HG02970 (cell line): ENCODE measurements at regions not wholly inside any gene's neighbourhood (a gene's known extent, or its start where the extent isn't known, plus 50 kb on each side); places are given as distances from the start of the nearest gene placed in this dataset.
"Not testable (repeated sequence)": the region's sequence is repeated elsewhere in the genome, so short reads cannot be mapped to it uniquely, and the experiment has no call there.

ENCODE experiments used
- ATAC-seq: cut with Tn5 transposase; IDR thresholded peaks from one replicate; pipeline ENCODE4 v1.9.1; 2021; ENCODE audit warnings: mild to moderate bottlenecking, moderate library complexity, moderate number of reproducible peaks; ENCODE audit not compliant: unreplicated experiment, low FRiP score

DNA sequence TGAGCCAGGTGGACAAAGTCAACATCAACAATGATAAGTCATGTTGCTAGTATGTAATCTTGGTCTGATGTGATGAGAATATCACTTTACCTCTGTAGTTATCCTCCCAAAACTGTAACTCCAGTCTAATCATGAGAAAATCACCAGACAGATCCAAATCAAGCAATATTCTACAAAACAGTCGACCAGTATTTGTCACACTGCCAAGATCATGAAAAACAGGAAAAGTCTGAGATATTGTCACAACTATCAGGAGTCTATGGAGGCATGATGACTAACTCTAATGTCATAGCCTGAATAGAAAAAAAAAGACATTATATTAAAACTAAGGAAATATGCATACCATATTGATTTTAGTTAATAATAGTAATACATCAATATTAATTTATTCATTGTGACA lies 1883.3 kb upstream of the CELF4 start:
- no peak for ATAC-seq

DNA sequence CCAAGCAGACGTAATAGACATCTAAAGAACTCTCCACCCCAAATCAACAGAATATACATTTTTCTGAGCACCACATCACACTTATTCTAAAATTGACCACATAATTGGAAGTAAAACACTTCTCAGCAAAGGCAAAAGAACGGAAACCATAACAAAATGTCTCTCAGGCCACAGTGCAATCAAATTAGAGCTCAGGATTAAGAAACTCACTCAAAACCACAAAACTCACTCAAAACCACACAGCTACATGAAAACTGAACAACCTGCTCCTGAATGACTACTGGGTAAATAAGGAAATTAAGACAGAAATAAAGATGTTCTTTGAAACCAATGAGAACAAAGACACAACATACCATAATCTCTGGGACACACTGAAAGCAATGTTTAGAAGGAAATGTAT lies 1879.4 kb upstream of the CELF4 start:
- ATAC-seq: not testable (repeated sequence)

DNA sequence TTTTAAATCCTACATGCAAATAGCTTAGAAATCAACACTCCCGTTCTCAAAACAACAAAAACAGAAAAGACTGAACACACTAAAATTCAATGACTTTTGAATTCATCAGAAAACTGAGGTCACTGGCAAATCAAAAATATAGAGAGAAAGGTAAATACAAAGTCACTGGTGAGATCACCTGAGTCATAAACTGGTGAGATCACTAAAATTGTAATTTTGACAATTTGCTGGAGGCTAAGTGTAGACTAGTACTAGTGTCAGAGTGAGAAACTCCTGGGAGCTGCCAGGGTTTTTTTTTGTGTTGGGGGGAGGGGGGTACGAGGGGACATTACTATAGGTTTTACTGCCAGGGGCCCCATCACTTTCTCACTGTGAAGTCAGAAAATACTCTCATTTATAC lies 1876.0 kb upstream of the CELF4 start:
- ATAC-seq: no peak

DNA sequence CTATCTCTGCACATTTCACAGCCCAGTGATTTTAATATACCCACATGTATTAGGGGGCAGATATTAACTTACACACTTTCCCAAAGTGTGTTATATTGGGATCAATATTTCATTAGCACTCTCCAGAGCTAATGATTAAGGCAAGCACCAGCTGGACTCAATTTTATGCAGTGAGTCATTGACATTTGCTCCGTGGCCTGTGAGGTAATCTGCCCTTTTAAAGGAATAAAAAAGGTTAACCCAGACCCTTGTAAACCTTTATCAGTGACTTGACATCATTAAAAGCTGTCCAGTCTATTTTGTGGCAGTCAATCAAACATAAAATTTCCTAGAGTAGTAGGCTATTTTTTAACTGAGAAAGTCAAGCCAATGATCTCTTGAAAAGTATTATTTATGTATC lies 1870.4 kb upstream of the CELF4 start:
- no peak for ATAC-seq

DNA sequence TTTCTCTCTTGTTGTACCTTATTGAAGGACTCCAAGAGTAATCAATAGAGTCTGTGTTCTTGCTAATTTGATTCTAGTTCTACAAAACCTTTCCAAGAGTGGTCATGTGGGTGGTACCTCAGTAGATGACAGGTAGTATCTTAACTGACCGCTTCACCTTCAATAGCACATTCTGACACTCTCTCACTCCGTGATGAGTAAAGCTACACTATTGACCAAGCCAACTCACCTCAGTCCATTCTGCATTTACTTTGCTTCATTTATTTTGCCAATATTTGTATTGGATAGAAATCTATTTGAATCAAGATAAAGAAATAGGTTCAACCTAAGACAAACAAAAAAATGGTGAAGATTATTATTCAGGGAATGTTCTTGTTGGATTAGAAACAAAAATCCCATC lies 1869.6 kb upstream of the CELF4 start:
- no peak for ATAC-seq

DNA sequence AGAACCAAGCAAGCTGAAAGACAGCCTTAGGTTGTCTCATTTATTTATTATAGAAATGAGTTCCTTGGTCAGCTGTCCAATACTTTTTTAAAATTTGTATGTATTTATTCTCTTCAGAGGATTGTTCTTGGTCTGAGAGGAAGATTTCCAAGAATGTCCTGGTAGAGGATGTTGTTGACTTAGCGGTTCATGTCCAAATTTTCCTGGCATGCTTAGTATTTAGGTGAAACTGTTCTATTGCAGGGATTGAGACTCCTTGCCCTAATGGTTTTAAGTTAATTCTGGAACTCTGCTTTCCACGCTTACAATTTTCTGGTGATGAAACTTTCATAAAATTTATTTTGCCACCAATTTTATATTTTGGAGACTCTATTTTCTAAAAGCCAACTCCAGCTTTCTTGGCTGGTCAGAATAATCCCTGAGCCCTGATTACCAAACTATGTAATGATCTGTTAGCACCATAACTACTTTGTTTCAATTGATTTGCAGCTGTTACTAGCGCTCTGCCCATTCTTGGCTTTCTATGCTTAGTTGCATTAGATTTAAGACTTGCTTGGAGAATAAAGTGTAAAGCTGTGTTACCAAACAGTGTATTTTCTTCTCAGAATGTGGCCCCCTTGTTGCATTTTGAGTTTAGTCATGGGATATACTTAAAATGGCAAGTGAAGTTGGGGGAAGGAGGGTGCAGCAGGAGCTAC lies 1868.8 kb upstream of the CELF4 start:
- no peak for ATAC-seq

DNA sequence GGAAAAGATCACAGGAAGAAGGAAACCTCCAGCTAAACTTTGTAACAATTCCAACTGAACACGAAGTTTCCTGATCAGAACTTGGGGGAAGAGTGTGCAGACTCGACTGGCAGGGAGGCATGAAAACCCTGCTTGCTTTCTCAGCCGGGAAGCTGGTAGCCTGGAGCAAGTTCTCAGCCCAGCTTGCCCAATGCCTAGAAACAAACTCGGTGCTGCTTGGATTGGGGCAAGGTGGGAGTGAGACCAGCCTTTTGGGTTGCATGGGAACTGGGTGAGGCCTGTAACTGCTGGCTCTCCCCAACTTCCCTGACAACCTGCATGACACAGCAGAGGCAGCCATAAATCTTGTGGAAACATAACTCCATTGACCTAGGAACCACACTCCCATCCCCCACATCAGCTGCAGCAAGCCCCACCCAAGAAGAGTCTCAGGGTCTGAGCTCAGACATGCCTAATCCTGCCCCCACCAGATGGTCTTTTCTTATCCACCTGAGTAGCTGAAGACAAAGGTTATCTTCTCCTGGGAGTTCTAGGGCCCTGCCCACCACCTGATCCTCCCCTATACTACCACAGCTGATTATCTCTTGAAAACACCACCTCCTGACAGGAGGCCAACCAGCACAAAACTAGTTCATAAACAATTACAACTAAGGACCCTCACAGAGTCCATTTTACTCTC lies 1859.7 kb upstream of the CELF4 start:
- ATAC-seq: no peak

DNA sequence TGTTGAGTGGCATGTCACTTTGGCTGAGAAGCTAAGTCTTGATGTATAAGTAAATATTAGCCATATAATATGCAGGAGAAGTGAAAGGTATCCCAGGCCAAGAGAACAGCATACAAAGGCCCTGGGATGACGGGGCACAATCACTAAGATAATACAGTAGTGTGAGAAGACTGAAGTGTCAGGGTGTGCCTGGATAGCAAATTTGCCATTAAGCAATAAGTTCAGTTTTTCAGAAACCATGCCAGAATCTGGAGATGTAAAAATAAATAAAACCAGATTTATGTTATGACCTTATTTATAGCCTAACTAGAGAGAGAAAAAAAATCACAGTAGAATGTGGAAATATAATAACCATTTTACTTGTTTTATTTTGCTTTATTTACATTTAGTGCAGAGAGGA lies 1858.7 kb upstream of the CELF4 start:
- no peak for ATAC-seq

DNA sequence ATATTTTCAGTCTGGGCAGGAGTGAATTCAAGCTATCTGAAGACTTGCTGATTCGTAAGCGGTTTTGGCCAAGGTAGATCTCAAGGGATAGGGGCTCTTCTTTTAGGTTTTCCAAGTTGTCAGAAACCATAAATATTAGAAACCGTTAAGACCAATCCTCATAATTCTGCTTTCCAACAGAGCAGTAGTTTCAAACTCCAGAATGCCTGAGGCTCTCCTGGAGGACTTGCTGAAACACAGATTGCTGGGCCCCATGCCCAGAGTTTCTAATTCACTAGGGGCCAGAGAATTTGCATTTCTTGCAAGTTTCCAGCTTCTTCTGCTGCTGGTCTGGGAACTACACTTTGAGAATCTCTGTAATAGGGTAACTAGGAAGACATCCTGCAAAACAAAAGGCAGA lies 1855.7 kb upstream of the CELF4 start:
- ATAC-seq: no peak

DNA sequence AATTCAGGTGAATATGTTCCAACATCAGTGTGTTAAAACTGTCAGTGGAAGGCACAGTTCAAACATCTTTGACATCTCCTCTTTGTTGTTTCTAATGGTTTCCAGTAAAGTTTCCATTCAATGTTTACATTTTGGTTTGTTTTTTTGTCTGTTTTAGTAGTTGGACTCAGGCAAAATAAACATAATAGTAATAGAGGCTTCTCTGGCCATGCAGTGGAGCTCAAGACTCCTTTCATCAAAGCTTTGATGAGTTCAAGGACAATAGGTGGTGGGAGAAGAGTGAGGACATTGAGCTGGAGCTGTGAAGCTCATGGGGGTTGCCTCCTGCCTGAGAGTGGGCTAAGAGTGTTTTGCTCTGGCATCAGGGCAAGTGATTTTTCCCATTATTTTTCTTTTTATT lies 1853.7 kb upstream of the CELF4 start:
- ATAC-seq: no peak

DNA sequence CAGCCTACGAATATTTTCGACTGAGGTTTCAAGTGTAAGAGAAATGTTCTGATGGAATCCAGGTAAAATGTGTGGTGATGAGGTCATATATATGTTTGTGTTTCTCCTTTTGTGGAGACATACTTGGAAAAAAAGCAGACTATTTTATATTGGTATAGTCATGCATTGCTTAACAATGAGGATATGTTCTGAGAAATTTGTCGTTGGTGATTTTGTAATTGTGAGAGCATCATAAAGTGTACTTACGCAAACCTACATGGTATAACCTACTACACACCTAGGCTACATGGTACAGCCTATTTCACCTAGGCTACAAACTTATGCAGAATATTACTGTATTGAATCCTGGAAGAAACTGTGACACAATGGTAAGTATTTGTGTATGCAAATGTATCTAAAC lies 1849.9 kb upstream of the CELF4 start:
- ATAC-seq: no peak

DNA sequence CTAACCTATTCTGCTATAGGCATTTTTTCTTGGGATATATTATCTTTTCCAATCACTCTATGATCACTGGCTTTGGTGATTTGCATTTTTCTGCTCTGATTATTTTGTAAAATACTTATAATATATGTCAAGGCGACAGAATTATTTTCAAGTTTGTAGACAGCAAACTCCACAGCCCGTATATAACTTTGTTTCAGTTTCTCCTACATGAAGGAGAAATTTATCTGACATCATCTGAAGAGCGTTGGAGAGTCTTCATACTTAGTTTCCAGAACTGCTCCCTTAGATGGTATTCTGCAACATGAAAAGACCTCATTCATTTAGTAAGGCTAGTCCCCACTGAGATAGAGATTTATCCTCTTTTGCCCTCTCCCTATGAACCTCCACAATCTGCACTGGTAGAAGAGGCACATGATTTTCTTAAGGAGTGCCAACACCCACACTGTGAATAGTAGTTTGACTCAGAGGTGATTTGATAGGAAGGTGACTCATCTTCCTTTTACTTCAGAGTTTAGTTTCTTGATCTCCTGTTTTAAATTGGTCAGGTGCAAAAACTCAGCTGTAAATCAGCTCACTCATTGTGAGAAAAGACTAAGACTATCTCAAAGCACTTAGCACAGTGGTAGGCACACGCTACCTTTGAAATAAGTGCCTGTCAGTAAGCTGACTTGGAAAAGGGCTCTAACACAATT lies 1848.6 kb upstream of the CELF4 start:
- ATAC-seq: no peak

DNA sequence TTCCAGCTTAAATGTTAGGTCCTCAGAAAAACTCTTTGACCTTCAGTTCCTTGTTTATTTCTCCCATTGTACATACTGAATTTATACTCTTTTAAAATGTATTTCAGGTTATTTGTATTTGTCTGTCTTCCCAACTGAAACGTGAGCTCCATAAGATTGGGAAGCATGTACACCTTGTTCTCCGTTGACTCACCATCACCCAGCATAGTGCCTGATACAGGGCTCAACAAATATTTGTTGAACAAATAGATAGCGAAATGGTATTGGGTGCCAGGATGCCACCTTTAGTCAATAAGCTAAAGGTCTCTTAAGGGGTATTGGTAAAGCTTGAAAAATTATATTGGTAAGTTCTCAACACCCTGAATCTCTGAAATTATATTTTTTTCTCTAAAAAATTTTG lies 1841.3 kb upstream of the CELF4 start:
- ATAC-seq: no peak

DNA sequence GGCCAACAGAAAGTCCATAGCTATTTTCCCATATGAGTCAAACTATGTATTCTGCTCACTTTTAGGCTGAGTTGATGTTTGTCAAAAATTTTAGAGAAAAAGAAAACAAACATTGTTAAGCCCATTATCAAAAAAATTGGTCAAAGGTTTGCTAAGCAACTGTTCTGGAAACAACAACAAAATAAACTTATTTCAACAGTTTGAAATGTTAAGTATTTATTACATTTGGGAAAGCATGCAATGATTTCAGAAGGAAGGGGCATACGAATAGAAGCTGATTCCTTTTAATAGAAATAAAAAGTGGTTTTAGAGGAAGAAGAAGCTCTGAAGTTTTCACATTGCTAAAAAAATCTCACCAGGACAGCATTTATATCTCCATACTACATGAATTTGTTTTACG lies 1837.5 kb upstream of the CELF4 start:
- no peak for ATAC-seq

DNA sequence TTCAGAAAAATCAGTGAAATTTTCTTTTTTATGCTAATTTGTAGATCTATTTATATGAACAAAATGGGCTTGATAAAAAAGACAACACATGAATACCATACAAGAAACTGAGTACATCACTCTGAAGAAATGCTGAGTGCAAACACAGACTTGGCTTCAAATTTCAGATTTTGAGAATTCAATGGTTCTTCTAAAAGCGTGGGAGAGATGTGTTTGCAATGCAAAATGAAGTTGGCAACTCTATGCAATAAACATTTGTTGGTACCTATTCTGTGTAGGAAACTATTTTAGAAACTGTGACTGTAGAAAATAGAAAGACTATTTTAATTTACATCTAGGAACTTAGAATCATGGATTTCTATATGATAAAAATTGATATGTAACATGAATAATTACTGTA lies 1834.1 kb upstream of the CELF4 start:
- no peak for ATAC-seq

DNA sequence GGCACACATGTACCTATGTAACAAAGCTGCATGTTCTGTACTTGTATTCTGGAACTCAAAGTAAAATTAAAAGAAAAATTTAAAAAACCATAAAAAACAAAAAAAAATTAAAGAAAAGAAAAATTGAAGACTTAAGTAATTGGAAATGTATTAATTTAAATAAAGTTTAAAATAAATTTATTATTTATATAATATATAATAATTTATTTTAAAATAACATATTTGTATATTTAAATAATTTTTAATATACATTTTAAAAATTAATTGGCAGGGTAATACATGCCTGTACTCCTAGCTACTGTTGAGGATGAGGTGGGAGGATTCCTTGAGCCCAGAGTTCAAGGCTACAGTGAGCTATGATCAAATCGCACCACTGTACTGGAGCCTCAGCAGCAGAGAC lies 1830.6 kb upstream of the CELF4 start:
- ATAC-seq: no peak

DNA sequence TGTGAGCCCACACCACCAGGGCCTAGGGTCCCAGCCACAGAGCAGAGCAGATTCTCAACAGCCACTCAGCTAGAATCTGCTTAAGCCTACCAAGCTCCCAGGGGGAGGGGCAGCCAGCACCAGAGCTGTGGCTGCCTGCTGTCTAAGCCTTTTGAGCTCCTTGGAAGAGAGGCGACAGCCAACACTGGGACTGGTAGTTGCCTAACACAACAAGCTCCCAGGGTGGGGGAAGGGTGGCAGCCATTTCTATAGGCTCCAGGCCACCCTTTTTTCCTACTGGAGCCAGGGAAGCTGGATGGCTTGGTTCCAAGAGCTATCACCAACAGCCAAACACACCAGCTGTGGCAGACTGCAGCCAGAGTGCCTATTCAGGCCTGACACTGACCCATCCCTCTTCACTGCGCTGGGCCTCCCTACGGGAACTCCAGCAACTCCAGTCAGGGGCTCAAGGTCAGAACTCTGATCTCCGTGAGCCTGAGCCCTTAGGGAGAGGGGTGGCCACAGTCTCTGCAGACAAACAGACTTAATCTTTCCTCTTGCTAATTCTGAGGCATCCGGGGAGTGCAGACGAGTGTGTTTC lies 1824.3 kb upstream of the CELF4 start:
- no peak for ATAC-seq

DNA sequence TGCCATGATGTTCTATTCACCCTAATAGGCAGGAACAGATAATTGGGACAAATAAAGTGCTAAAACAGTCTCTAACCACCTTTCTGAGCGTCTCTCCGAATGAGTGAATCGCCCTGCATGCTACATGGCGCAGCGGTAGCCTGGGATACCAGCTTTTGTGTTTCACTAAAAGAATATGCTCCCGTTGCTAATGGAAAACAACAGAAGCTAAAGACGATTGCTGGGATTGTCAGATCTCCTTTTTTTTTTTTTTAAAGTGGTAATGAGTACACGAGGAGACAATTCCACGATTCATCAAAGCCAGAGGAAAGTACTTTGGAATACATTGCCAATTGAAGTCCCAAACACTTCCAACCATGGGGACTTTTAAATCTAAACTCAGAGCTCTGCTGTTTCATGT lies 1815.3 kb upstream of the CELF4 start:
- ATAC-seq: no peak

DNA sequence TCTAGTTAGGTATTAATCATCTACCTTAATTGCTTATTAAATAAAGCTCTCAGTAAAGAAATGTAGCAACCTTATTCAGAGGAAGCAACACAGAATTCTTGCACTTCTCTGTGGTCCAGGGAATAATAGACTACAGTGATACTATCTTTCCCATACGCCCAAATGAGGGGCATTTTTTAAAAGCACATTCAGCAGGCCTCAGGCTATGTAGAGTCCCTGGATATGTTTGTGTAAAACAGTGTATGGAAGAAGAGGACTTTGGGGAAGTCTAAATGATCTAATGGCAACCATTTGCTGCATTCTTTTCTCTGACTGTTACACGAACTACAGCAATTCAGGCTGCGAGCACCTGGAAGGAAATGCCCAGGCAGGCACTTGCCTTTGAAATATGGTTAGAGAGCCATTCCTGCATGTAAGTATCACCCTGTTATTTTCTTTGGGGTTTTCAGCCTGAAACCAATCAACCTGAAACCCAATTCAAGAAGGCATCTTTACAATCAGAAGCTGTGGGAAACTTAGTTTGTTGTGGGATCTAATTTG lies 1814.7 kb upstream of the CELF4 start:
- no peak for ATAC-seq

DNA sequence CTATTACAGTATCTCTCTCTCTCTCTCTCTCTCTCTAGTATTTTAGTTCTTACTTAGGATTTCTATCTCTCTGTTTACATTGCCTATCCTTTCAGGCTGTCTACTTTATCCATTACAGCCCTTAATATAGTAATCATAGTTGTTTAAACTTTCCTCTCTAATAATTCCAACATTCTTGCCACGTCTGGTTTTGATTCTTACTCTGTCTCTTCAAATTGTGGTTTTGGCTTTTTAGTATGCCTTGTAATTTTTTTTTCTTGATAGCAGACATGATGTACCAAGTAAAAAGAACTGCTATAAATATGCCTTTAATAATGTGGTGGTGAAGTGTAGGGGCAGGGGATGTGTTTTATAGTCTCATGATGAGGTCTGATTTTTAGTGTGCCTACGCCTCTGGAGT lies 1809.5 kb upstream of the CELF4 start:
- ATAC-seq: no peak

DNA sequence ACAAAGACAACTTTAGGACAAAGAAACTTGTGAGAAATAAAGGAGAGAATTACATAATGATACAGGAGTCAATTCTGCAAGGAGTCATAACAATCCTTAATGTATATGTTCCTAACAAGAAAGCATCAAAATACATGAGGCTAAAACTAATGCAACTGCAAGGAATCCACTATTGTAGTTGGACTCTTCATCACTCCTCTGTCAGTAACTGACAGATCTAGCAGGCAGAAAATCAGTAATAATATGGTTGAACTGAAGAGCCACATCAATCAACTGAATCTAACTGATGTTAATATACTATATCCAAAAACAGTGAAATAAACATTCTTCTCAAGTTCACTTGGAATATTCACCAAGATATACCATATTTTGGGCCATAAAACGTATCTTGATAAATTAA lies 1806.4 kb upstream of the CELF4 start:
- ATAC-seq: no peak
